Panc1 (cell line): ENCODE measurements at regions not wholly inside any gene's neighbourhood (a gene's known extent, or its start where the extent isn't known, plus 50 kb on each side); places are given as distances from the start of the nearest gene placed in this dataset.

Experiments used
- ATAC-seq: fragments of 200-7000 bp; cut with Tn5 transposase; 2 replicates; pipeline ENCODE4 v1.9.1; 2020; ENCODE audit warnings: mild to moderate bottlenecking, moderate library complexity
- BruUV-seq: library from RNA; stranded (reverse); fragments of 400-500 nt; replicated peaks from 2 replicates; lab custom pipeline; 2021; lab: Mats Ljungman, UMichigan
- CTCF ChIA-PET: fragments of 300-600 bp; sonication (Branson Sonifier 250); formaldehyde crosslinking; loops from one replicate; lab custom pipeline; 2022; ENCODE audit warnings: antibody characterized with exemption; lab: Charles Lee
- POLR2A ChIA-PET: fragments of 300-600 bp; sonication (Branson Sonifier 250); formaldehyde crosslinking; loops from one replicate; lab custom pipeline; 2022; ENCODE audit warnings: antibody characterized with exemption; lab: Charles Lee
- DNase-seq: peaks from one replicate; pipeline ENCODE4 v3.0.0-alpha.2; 2010; ENCODE audit warnings: low read depth, low spot score
- H3K27ac ChIP-seq: 2 replicates; pipeline ENCODE4 v1.5.1; 2011; ENCODE audit warnings: mild to moderate bottlenecking, low read length, inconsistent platforms
- H3K27me3 ChIP-seq: fragments of 200-500 bp; sonication (Bioruptor generic); 2 replicates; pipeline ENCODE4 v1.6.0; 2014; ENCODE audit warnings: low read length, inconsistent platforms; ENCODE audit not compliant: control insufficient read depth, insufficient read depth
- H3K36me3 ChIP-seq: fragments of 200-500 bp; sonication (Bioruptor generic); 2 replicates; pipeline ENCODE4 v1.5.1; 2014; ENCODE audit warnings: inconsistent platforms, mild to moderate bottlenecking, low read length, moderate library complexity; ENCODE audit not compliant: control insufficient read depth, insufficient read depth
- H3K4me1 ChIP-seq: 2 replicates; pipeline ENCODE4 v1.5.1; 2011; ENCODE audit warnings: inconsistent platforms, mild to moderate bottlenecking, low read length, moderate library complexity; ENCODE audit not compliant: control insufficient read depth, insufficient read depth
- H3K4me3 ChIP-seq, 2 experiments: 2 replicates each; pipeline ENCODE4 v1.5.1; 2011 to 2012; ENCODE audit warnings: low read depth in 2 of 2, low read length in 2 of 2, mild to moderate bottlenecking in 2 of 2, inconsistent platforms in 1 of 2, moderate library complexity in 1 of 2
- H3K9me3 ChIP-seq: fragments of 200-500 bp; sonication (Bioruptor generic); 2 replicates; pipeline ENCODE4 v1.5.1; 2014; ENCODE audit warnings: low read depth, mild to moderate bottlenecking, inconsistent platforms, low read length, moderate library complexity; ENCODE audit not compliant: control insufficient read depth, insufficient read depth
- CTCF ChIP-seq: fragments of 450-650 bp; IDR thresholded peaks from 2 replicates; pipeline ENCODE4 v1.5.1; 2017; ENCODE audit warnings: mild to moderate bottlenecking
- POLR2AphosphoS5 ChIP-seq: IDR thresholded peaks from 2 replicates; pipeline ENCODE4 v1.6.1; 2012; ENCODE audit warnings: mild to moderate bottlenecking, low read depth, low read length, moderate library complexity
- REST ChIP-seq, 2 experiments: IDR thresholded peaks; 2 replicates each; pipeline ENCODE4 v1.6.1; 2011 to 2012; ENCODE audit warnings: low read depth in 2 of 2, control low read depth in 1 of 2, low read length in 1 of 2, mild to moderate bottlenecking in 1 of 2, moderate library complexity in 1 of 2; ENCODE audit not compliant: insufficient read depth in 1 of 2
- SIN3A ChIP-seq: IDR thresholded peaks from 2 replicates; pipeline ENCODE4 v1.6.1; 2012; ENCODE audit warnings: low read depth, mild to moderate bottlenecking, low read length, moderate library complexity, borderline replicate concordance; ENCODE audit not compliant: insufficient read depth
- TCF7L2 ChIP-seq: IDR thresholded peaks from 2 replicates; pipeline ENCODE4 v1.6.1; 2011; ENCODE audit warnings: mild to moderate bottlenecking, low read depth, low read length, inconsistent platforms
- in situ Hi-C: cut with HindIII; loops from 2 replicates; pipeline ENCODE4 v1.10.0; 2016; ENCODE audit warnings: low sequenced_read_pairs, low pct_unique_long_range_greater_than_20kb
- intact Hi-C: fragments of 100-400 bp; cut with micrococcal nuclease; formaldehyde crosslinking; loops from one replicate; pipeline ENCODE4 v1.10.0; 2022; ENCODE audit not compliant: unreplicated experiment

- POLR2A ChIA-PET, result no interaction called here
- Histone ChIP-seq H3K27ac (no peak overlapping the region), H3K27me3 (no peaks in the 10 kb centered on the region), H3K4me1 (no peaks in the 10 kb centered on the region), H3K36me3 (no peaks in the 10 kb centered on the region), H3K9me3 (no peaks in the 10 kb centered on the region), H3K4me3 (no peak overlapping the region)
- DNase-seq (no peak), ATAC-seq (no peak)
- in situ Hi-C loops (no loop called here), intact Hi-C loops (no loop called here)
- BruUV-seq, result no TSS peak
- TF ChIP-seq TCF7L2, result no peak
- no peak for TF ChIP-seq POLR2AphosphoS5
- TF ChIP-seq CTCF, result no peak
- no peak for TF ChIP-seq SIN3A
- no peak for TF ChIP-seq REST (IDR thresholded peaks at IDR 0.05; ENCODE audit: insufficient read depth in 1 of 2, low read depth in 2 of 2, low read length in 1 of 2)
- CTCF ChIA-PET, result no interaction called here
These were observed 187.9 kb upstream of the HS6ST1 start for GRCh38 chr2:128506534-128506933.

- in situ Hi-C loops, result no loop called here
- Histone ChIP-seq H3K36me3 (no peaks in the 10 kb centered on the region), H3K9me3 (no peaks in the 10 kb centered on the region), H3K4me3 (no peak overlapping the region), H3K27me3 (no peaks in the 10 kb centered on the region), H3K27ac (no peak overlapping the region), H3K4me1 (no peaks in the 10 kb centered on the region)
- no peak for ATAC-seq
- DNase-seq, result no peak
- ChIA-PET POLR2A (no interaction called here), CTCF (no interaction called here)
- no TSS peak for BruUV-seq
- intact Hi-C loops, result no loop called here
- TF ChIP-seq TCF7L2, result no peak
- no peak for TF ChIP-seq POLR2AphosphoS5
- TF ChIP-seq CTCF, result no peak
These were observed 192.2 kb upstream of the HS6ST1 start for GRCh38 chr2:128510701-128511397.
